CMK (cell line): ENCODE measurements at regions not wholly inside any gene's neighbourhood (a gene's known extent, or its start where the extent isn't known, plus 50 kb on each side); places are given as distances from the start of the nearest gene placed in this dataset.

Experiments
- DNase-seq: peaks from one replicate; pipeline ENCODE4 v3.0.0-alpha.2; 2010; ENCODE audit warnings: low read depth

DNA sequence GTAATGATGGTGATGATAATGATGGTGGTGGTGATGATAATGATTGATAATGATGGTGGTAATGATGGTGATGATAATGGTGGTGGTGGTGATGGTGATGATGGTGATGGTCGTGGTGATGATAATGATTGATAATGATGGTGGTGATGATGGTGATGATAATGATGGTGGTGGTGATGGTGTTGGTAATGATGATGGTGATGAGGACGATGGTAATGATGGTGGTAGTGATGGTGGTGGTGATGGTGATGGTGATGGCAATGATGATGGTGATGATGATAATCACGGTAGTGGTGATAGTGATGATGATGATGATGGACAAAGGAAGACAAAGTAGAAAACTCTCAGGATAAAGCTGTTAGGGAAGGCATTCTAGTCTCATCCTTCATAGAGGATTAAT, 310.5 kb downstream of the MSX2 start:
- no peak for DNase-seq

DNA sequence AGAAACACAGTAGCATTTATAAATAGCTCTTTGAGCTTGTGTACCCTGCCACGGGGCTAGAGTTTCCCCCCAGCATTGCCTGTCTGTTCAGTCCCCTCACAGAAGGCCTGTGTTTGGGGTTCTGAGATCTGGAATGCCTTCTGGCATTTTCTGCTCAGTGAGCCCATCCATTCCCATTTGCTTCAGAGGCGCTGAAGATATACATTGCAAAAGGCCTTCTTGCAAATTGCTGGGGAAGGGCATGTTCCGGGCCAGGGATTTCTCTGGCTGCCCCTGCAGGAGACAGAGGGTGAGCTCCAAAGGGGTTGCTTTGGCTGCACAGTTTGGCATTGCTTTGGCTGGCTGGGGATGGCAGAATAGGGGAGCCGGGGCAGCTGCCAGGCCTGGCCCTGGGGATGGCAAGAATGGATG, 308.4 kb downstream of the MSX2 start:
- DNase-seq: no peak

DNA sequence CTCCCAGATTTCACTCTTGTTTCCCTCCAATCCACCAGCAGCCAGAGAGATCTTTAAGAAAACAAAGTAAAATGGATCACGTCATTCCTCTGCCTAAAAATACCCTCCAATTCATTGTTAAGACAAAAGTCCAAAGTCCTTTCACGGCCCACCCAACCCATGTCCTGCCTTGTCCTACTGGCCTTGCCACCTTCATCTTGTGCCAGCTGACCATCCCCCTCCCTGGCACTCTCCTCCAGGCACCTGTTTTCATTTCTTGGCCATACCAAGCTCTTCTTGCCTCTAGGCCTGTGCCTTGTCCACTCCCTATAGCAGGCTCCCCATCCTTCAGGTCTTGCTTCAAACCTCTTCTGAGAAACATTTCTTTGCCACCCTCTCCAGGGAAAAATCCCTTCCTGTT, 307.6 kb downstream of the MSX2 start:
- DNase-seq: no peak

DNA sequence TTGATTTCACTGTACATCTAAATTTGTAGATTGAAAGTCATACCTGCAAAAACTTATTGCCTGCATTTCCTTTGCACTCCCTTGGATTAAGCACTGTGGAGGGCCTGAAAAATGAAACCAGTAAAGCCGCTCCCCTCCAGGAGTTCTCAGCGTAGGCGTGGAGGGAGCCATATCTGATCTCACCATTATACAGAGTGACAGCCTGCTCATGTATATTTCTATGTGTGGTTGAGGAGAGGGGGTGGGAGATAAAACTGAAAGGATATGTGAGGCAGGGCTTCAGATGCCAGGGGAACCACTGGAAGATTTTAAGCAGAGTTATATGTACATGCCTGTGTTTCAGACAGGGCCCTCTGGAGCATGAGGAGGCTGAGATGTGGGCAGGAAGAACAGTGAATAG, 303.0 kb downstream of the MSX2 start:
- DNase-seq: no peak

DNA sequence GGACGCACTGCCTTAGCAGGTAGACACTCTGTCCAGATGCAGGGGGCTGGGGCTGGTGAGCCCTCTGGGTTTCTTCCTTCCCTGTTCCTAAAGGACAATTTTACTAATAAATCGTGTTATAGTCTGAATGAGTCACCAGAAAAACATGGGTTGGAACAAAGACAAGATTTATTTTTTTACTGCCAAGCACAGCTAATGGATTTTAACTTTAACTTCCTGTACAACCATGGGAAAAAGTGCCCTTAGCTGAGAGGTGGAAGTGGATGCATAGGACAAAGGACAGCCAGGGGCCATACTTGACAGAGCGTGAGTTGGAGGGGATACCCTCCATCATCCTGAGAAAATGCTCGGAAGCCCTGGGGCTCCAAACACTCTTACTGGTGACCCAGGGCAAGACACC, 300.7 kb downstream of the MSX2 start:
- no peak for DNase-seq

DNA sequence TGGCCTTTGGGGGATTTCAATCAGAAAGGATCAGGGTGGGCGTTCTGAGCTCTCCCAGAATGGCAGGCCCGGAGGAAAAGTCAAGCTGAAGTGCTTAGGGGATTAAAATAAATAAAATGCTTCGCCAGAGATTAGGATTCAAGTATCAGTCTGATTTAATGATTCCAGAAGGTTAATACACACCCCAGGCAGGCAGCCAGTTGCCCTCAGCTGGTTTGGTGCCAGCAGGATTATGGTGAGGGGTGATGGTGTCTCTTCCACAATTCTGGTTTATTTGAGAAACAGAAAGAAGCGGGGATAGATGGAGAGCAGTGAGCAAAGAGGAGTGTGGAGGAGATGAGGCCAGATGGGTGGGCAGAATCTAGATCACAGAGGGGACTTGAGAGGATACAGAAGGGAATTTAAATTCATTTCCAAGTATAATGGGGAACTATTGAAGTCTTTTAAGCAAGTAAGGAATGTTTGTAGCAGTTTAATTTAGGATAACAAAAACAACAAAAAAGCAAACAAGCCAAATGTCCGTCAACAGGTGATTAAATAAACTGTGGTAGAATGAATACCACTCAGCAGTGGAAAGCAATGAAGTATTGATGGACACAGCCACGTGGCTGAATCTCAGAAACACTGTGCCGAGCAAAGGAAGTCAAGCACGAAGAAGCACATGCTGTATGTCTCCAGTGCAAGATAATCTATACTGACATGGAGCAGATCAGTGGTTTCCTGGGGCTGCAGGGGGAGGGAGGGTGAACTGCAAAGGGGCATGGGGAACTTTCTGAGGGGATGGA, 297.7 kb downstream of the MSX2 start:
- DNase-seq: no peak

DNA sequence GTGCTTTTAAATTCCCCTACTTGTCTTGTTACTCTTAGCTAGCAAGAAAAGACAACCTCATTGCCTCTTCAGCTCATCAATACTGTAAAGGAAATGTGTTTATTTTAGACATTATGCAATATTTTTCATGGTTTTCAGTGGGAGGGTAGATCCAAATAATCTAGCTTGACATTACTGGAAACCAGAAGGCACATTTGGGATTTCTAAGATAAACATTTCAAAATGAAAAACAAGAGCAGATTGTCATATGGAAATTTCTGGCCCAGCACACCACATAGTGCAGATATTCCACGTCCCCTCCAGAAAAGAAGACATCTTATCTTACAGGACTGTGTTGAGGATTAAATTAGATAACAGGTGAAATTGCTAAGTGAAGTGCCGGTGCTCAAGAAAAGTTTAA, 296.9 kb downstream of the MSX2 start:
- DNase-seq: no peak

DNA sequence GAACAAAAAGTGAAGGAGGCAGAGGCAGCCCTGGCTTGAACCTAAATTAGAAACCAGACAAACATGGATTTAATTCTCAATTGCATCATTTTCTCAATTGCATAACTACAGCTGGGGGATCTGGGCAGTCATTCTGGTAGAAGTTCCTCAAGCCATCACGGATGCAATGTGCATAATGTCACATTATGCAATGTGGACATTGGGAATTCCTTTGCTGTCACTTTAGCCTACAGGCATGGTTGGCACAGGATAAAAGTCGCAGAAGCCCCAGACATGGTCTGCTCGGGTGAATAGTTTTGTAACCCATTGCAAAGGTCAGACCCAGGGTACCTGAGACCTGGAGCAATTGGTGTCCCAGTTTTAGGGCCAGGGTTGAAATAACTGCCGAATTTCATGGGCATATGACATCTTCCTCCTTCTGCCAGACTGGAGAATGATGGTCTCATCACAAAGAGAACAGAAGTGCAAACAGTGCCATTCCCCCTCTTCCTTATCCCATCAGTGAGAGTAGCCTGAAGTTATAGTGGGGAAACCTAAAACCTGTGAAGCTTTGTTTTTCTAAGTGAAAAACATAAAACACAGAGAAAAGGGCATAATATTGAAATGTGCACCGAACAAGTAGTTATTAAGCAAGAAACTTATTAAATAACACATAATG, 290.8 kb downstream of the MSX2 start:
- DNase-seq: no peak

DNA sequence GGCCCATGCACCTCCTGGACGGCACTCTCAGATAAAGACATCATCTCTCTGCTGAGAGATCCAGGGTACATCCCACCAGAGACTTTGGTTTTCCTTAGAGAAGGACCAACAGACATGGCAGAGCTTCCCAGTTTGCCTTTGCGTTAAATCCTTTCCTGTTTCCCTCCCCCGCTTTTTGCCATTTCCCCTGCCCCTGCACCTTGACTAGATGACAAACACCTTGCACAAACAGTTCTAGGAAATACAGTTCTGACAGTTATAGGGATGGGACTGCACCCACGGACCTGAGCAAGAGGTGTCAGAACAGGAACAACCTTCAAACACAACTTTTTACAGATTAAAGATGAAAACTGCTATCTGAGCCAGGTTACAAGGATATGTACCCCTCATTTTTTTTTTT, 288.9 kb downstream of the MSX2 start:
- DNase-seq: no peak

DNA sequence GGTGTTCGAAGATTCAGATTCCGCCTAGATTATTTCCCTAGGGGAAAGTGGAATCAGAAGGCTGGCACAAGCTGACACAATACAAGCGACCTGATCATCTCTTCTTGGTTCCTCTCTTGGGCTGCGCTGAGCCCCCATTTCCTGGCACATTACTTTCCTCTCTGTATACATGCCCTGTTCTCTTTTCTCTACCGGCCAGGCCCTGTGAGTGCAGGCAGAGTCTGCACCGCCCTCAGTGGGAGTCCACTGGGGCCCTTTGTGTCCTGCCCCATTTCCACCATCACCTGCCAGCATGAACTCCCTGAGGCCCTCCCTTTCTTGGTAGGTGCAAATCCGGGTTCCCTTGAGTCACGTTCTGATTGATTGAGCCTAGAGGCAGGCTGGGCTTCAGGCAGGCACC, 287.9 kb downstream of the MSX2 start:
- no peak for DNase-seq

DNA sequence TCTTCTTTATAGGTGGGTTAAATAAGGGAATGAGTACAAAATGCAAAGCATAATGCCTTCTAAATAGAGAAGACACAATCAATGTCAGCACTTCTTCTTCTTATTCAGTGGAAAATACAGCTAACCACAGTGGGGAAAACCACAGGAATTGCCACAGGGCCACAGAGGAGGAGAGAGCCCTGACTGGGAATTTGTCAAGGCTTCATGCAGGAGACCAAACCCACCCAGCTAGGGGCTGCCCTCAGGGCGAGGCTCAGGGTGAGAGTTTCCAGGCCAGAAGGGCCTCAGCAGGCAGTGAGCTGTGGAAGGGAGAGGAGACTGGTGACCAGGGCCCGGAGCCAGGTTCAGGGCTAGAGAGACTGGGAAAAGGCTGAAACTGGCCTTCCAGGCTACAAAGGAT, 279.1 kb downstream of the MSX2 start:
- no peak for DNase-seq

DNA sequence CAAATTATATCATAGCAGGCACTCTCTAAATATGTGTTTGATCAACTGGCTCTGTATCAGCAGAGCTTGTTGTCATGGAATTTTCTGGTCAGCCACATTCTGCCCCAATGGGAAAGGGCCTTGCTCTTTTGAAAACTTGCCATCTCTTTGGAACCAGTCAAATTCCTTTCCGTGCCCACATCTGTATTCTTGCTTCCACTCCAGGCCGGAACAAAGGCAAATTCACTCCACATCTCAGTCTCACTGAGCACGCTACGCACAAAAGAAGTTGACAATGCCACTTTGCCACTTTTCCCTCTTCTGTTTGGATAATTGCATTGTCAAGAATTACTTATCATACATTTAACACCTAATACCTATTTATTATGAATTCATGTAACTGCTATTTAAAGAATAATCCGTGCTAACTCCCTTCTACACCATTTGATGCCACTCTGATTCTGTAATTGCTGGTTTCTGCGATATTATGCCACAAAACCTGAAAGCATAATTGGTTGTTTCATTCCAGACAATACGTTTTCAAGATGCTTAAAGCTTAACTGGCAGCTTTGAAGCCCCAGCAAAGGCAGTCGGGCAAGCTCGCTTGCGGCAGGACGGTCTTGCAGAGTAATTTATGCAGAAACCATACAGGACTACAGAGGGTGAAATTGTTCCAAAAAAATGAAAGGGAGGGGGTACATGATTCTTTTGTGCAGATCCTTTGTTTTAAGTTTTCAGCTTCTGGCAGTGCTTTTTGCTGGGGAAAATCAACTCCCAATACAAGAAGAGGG, 277.7 kb downstream of the MSX2 start:
- DNase-seq: no peak

DNA sequence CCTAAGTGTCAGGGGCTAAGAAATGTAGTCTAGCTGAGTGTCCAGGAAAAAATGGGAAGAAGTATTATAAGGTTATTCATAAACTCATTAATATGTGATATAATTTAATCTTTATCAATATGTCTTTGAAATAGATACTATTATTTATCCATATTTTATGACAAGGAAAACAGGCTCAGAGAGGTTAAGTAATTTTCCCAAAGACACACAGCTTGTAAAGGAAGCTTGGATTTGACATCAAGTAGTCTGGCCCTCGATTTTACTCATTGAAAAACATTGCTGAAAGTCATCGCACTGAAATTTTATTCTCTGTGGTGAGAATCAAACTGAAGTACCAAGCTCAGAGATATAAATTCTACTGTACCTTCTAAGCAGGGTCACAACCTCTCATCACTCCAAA, 276.9 kb downstream of the MSX2 start:
- DNase-seq: no peak

DNA sequence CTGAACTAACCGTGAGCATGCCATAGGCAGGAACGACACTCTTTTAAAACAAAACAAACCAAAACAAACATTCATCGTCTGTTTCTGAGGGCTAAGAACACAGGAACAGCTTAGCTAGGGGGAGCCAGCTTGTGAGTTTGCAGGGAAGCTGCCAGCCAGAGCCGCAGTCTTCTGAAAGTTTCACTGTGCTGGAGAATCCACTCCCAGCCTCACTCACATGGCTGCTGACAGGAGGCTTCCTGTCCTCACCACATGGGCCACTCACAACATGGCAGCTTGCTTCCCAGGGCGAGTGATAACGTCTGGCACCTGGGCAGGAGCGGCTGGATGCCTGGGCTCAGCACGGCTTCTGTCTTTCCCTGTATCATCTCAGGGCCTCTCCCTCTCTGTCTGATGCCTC, 275.2 kb downstream of the MSX2 start:
- no peak for DNase-seq

DNA sequence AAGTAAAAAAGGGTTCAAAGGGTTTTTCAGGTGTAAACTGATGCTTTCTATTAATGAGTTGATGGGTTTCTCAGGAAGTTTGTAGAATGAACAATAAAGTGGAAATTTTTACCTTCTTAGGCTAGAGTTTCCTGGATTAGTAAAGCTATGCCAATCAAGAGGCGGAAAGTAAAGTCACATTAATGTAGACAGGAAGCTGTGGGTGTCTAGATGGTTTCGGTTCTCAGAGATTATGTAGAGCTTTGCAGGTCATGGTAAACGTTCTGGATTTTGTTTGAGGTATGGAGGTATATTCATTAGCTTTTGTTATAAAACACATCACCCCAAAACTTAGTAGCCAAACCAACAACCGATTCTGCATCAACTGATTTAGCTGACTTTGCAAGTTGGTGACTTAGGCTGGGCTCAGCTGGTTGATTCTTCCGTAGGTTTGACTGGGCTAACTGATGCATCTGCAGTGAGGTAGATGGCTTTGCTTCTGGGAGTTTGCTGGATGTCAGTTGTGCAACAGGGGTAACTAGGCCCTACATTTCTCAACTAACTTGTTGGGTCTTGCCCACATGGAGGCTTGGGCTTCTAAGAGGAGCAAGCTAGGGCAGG, 273.8 kb downstream of the MSX2 start:
- no peak for DNase-seq

DNA sequence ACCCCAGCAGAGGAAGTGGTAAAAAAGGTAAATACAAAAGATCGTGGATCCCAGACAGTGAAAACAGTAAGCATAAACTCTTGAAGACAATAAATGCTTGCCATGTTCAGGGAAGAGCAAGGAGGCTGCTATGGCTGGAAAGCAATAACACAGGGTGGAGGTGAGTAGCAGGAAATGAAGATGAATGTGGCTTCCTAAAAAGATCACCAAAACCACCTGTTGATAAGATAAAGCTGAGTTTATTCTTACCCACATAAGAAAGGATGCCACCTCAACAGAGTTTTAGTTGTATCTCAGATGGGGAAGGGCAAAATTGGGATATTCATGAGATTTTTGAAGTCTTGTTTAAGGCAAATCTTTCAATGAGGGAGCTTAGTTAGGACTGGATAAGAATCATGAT, 273.3 kb downstream of the MSX2 start:
- DNase-seq: no peak

DNA sequence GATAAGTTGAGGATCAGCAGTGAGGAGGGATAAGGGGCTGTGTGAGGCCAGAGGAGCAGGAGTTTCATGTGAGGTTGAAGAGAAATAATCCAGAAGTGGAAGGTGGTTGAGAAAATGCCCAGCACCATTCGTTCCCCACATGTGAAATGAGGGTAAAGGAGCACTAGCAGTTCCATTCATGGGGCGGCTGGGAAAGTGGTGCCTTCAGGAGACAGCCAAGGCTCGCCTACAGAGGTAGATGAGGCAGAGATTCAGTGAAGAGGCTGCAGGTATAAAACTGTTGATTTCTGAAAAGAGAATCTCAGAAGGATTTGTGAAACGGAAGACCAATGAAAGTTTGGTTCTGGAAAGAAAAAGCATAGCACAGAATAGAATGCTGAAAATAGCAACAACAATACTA, 272.6 kb downstream of the MSX2 start:
- no peak for DNase-seq

DNA sequence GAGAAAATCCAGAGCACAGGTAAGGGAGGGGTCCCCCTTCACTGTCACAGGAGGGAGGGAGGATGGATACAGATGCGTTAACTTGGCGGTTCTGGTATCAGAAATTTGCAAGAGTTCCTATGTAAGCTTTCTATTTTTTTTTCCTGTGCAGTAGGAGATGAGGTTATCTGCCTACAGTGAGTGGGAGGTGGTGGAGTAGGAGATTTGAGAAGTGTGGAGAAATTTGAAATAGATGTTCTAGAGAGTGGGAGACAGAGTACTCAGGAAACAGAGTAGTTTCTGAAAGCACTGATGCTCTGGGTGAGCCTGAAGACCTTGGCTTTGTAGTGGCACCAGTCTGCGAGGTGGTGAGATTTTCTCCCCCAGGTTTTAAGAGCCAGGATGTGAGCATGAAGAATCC, 271.4 kb downstream of the MSX2 start:
- DNase-seq: no peak

DNA sequence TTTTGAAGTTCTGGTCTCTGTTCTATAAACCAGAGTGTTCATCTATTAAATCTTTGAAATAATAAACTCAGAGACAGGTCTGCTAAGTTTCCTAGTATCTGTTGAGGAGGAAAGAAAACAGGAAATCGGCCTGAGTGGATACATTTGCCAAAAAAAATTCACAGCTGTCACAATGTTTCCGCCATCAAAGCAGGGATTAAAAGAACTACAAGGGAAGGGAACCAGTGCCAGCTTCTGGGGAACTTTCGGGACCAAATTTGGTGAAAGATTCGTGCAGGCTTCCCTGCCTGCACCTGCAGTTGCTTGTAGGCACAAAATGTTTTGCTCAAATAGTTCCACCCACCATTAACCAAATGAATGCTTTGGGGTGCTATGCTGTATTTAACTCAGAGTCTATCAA, 267.5 kb downstream of the MSX2 start:
- no peak for DNase-seq

DNA sequence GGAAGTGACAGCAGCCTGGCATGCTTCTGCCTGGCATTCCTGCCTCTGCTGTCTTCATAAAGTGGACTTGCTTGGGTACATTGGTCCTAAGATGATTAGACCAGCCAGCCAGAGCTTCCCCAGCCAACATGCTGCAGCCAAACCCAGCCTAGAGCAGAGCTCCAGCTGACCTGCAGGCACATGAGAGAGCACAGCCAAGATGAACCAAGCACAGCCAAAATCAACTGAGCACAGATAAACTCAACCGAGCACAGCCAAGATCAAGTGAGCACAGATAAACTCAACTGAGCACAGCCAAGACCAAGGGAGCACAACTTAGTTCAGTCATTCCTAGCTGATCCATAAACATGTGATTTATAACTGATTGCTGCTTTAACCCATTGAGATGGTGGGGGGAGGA, 266.5 kb downstream of the MSX2 start:
- no peak for DNase-seq

DNA sequence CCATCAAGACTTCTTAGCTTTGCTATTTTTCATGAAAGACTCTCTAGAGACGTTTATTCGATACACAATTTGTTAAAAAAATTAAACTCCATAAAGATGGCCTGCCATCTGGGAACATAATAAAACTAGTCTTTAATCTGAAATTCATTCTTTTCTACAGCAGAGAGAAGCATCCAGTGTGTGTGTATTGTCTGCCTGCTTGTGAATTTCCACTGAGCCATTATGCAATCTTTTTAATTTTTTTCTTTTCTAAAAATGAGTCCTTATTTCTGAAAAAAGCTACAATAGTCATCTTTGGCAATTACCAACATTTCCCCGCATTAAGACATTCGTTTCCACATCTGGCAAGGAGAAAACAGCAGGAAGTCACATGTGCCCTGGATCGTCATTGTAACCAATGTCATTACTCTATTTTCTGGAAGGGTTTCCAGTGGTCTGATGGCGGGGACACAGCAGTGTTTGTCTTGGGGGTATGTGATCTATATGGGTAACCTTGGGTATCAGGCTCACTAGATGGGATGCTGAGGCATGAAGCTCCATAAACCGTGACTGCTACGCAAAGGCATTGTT, 263.1 kb downstream of the MSX2 start:
- DNase-seq: no peak

DNA sequence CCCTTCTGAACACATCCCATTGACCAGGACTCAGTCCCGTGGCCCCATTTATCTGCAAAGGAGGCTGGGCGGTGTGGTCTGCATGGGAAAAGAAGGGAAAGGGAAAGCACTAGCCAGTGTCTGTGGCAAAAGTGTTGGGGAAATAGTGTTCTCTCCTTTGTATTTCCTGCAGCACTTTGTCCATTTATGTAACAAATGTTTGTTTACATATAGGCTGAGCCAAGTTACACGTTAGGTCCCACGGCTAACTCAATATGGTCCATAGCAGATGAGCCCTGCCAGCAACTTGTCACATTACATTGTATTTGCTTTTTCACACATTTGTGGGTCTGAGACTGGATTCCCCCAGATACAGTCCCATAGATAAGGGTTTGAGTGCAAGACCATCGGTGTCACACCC, 260.5 kb downstream of the MSX2 start:
- no peak for DNase-seq

DNA sequence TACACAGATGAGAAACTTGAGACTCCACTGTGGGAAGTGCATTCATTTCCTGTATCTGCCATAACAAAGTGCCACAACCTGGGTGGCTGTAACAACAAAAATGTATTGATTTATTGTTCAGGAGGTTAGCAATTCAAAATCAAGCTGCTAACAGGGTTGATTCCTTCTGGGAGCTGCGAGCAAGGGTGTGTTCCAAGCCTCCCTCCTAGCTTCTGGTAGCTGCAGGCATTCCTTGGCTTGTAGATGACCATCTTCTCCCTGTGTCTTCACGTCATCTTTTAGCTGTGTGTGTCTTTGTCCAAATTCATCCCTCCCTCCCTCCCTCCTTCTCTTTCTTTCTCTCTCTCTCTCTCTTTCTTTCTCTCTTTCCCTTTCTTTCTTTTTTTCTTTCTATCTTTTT, 258.1 kb downstream of the MSX2 start:
- no peak for DNase-seq
